Ishikawa (cell line): ENCODE measurements at regions not wholly inside any gene's neighbourhood (a gene's known extent, or its start where the extent isn't known, plus 50 kb on each side); places are given as distances from the start of the nearest gene placed in this dataset.

Experiments
- CEBPB ChIP-seq: IDR thresholded peaks from 2 replicates; pipeline ENCODE4 v1.6.1; 2012
- CREB1 ChIP-seq: IDR thresholded peaks from 2 replicates; pipeline ENCODE4 v1.6.1; 2012; ENCODE audit warnings: low read depth
- EGR1 ChIP-seq: IDR thresholded peaks from 2 replicates; pipeline ENCODE4 v1.6.1; 2012
- EP300 ChIP-seq: IDR thresholded peaks from 2 replicates; pipeline ENCODE4 v1.6.1; 2012; ENCODE audit warnings: borderline replicate concordance
- FOXM1 ChIP-seq: IDR thresholded peaks from 2 replicates; pipeline ENCODE4 v1.6.1; 2012; ENCODE audit warnings: low read depth, borderline replicate concordance
- MAX ChIP-seq: IDR thresholded peaks from 2 replicates; pipeline ENCODE4 v1.6.1; 2012
- NFIC ChIP-seq: IDR thresholded peaks from 2 replicates; pipeline ENCODE4 v1.6.1; 2012
- RAD21 ChIP-seq: IDR thresholded peaks from 2 replicates; pipeline ENCODE4 v1.6.1; 2012; ENCODE audit warnings: low read depth
- TAF1 ChIP-seq: IDR thresholded peaks from 2 replicates; pipeline ENCODE4 v1.6.1; 2012; ENCODE audit warnings: low read depth, mild to moderate bottlenecking
- TCF12 ChIP-seq: IDR thresholded peaks from 2 replicates; pipeline ENCODE4 v1.6.1; 2012; ENCODE audit warnings: low read depth
- TEAD4 ChIP-seq: IDR thresholded peaks from 2 replicates; pipeline ENCODE4 v1.6.1; 2012
- YY1 ChIP-seq: IDR thresholded peaks from 2 replicates; pipeline ENCODE4 v1.6.1; 2012; ENCODE audit warnings: low read depth
- ZBTB7A ChIP-seq: IDR thresholded peaks from 2 replicates; pipeline ENCODE4 v1.6.1; 2012; ENCODE audit warnings: low read depth
- TF ChIP-seq, protein P1 (sequence below): IDR thresholded peaks from 2 replicates; pipeline ENCODE4 v1.6.1; 2012
- TF ChIP-seq, protein P2 (sequence below): IDR thresholded peaks from 2 replicates; pipeline ENCODE4 v1.6.1; 2012; ENCODE audit warnings: low read depth, mild to moderate bottlenecking

DNA sequence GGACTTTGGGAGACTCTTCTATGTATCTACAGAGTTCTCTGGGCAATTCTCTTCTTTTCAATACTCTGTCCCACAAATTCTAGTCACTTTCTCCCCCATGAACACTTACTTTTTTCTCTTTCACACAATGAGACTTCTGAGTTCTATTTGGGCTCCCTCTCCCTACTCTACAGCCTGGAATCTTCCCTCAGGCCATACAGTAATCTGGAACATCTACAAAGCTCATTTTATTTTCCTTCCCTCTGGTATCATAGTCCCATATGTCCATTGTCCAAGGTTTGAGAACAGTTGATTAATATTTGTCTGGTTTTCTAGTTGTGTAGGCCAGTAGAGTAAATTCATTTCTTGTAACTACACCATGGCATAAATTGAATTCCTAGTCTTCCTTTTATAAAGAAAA, 544.6 kb upstream of the RAG2 start:
- TF ChIP-seq RAD21 (no peak), NFIC (no peak), ZBTB7A (no peak)

DNA sequence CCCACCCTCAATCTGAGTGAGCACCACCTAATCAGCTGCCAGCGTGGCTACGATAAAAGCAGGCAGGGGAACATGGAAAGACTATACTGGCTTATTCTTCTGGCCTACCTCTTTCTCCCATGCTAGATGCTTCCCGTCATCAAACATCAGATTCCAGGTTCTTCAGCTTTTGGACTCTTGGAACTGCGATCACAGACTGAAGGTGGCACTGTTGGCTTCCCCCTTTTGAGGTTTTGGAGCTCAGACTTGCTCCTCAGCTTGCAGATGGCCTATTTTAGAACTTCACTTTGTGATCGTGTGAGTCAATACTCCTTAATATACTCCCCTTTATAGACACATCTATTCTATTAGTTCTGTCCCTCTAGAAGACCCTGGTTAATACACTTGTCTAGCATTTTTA, 543.7 kb upstream of the RAG2 start:
- TF ChIP-seq, protein P1, sequence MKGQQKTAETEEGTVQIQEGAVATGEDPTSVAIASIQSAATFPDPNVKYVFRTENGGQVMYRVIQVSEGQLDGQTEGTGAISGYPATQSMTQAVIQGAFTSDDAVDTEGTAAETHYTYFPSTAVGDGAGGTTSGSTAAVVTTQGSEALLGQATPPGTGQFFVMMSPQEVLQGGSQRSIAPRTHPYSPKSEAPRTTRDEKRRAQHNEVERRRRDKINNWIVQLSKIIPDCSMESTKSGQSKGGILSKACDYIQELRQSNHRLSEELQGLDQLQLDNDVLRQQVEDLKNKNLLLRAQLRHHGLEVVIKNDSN = no peak
- TF ChIP-seq FOXM1 (no peak), NFIC (no peak), ZBTB7A (no peak), EGR1 (no peak), CEBPB (no peak), CREB1 (no peak), EP300 (no peak), TEAD4 (no peak), YY1 (no peak), RAD21 (no peak), TCF12 (no peak), MAX (no peak), TAF1 (no peak)
- TF ChIP-seq, protein P2, sequence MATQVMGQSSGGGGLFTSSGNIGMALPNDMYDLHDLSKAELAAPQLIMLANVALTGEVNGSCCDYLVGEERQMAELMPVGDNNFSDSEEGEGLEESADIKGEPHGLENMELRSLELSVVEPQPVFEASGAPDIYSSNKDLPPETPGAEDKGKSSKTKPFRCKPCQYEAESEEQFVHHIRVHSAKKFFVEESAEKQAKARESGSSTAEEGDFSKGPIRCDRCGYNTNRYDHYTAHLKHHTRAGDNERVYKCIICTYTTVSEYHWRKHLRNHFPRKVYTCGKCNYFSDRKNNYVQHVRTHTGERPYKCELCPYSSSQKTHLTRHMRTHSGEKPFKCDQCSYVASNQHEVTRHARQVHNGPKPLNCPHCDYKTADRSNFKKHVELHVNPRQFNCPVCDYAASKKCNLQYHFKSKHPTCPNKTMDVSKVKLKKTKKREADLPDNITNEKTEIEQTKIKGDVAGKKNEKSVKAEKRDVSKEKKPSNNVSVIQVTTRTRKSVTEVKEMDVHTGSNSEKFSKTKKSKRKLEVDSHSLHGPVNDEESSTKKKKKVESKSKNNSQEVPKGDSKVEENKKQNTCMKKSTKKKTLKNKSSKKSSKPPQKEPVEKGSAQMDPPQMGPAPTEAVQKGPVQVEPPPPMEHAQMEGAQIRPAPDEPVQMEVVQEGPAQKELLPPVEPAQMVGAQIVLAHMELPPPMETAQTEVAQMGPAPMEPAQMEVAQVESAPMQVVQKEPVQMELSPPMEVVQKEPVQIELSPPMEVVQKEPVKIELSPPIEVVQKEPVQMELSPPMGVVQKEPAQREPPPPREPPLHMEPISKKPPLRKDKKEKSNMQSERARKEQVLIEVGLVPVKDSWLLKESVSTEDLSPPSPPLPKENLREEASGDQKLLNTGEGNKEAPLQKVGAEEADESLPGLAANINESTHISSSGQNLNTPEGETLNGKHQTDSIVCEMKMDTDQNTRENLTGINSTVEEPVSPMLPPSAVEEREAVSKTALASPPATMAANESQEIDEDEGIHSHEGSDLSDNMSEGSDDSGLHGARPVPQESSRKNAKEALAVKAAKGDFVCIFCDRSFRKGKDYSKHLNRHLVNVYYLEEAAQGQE = no peak

GRCh38 chr11:37134637-37135036, 536.6 kb upstream of the RAG2 start:
- TF ChIP-seq, protein P1 = no peak
- TF ChIP-seq YY1 (no peak), TEAD4 (no peak)

DNA sequence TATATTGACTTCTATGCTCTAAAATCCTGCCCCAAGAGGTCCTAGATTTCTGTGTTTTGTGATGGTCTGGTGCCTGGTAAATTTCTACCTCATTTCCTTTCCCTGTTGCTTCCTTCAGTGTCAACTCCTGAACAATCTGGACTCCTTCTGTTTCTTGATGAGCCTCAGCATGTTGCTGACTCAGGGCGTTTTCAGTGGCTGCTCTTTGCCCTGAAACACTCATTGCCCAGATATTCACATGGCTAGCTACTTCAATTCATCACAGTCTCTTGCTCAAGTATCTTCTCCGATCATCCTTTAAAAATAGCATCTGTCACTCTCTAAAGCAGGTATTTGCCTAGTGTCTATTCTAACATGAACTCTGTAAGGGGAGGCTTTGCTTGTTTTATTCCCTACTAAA, 526.3 kb upstream of the RAG2 start:
- TF ChIP-seq, protein P2 = no peak
- TF ChIP-seq EP300 = no peak
- no peak for TF ChIP-seq RAD21
- TF ChIP-seq YY1 = no peak
- TF ChIP-seq CEBPB = no peak
- TF ChIP-seq CREB1 = no peak
- TF ChIP-seq FOXM1 = no peak
- TF ChIP-seq MAX = no peak
- no peak for TF ChIP-seq TEAD4

DNA sequence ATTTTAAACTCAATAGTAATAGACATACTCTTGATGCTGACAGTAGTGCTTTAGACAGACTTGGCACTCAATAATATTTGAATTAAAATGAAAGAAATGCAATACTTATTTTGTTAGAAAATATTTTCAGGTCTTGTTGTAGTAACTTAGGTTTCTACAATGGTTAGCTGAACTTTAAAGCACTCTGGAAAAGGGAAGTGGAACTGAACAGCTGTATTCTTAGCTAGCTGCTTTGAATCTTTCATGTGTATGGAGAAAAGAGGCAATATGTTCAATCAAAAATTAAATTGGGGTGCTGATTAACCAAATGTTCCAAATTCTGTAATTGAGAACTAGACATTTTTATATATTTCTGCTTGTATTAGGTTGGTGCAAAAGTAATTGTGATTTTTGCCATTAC, 517.9 kb upstream of the RAG2 start:
- TF ChIP-seq CEBPB (no peak), RAD21 (no peak), YY1 (no peak), CREB1 (no peak), FOXM1 (no peak), TAF1 (no peak), EP300 (no peak), TEAD4 (no peak), EGR1 (no peak), NFIC (no peak), MAX (no peak), TCF12 (no peak), ZBTB7A (no peak)
- TF ChIP-seq, protein P2 = no peak
